ENCODE measurements at regions not wholly inside any gene's neighbourhood (a gene's known extent, or its start where the extent isn't known, plus 50 kb on each side); places are given as distances from the start of the nearest gene placed in this dataset.
"Not testable (repeated sequence)": the region's sequence is repeated elsewhere in the genome, so short reads cannot be mapped to it uniquely, and the experiment has no call there.

DNA sequence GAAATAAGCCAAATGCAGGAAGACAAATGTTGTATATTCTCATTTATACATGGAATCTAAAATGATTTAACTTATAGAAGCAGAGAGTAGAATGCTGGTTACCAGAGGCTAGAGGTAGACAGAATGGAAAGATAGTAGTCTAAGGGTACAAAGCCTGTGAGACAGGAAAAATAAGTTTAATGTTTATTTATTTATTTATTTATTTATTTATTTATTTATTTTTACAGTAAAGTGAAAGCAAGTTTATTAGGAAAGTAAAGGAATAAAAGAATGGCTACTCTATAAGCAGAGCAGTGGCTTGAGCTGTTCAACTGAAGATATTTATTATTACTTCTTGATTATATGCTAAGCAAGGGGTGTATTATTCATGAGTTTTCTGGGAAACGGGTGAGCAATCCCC lies 203.2 kb downstream of the LAS1L start:
- CTCF ChIA-PET, result no interaction called here
- POLR2A ChIA-PET, result no interaction called here

GRCh38 chrX:65300104-65300809 lies 234.3 kb downstream of the LAS1L start:
- POLR2A ChIA-PET, result no interaction called here
- CTCF ChIA-PET, result no interaction called here

DNA sequence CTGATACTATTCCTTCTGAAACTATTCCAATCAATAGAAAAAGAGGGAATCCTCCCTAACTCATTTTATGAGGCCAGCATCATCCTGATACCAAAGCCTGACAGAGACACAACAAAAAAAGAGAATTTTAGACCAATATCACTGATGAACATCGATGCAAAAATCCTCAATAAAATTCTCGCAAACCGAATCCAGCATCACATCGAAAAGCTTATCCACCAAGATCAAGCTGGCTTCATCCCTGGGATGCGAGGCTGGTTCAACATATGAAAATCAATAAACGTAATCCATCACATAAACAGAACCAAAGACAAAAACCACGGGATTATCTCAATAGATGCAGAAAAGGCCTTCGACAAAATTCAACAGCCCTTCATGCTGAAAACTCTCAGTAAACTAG lies 251.7 kb downstream of the LAS1L start:
- POLR2A ChIA-PET, result not testable (repeated sequence)

DNA sequence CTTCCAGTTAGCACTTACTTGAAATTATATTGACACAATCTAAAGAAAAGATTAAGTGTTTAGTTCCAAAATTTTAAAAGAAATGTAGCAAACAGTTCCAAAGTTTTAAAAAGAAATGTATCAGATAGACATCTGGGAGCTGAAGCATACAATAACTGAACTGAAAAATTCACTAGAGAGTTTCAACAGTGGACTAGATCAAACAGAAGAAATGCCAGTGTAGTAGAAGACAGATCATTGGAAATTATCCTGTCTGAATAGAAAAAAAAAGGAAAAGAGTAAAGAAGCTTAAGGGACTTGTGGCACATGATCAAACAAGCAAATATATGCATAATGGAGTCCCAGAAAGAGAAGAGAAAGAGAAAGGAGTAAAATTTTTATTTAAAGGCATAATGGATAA lies 261.4 kb downstream of the LAS1L start:
- CTCF ChIA-PET, result no interaction called here
- POLR2A ChIA-PET, result no interaction called here

More for the DNA sequence above, 251.7 kb downstream of the LAS1L start:
- CTCF ChIA-PET, result not testable (repeated sequence)

DNA sequence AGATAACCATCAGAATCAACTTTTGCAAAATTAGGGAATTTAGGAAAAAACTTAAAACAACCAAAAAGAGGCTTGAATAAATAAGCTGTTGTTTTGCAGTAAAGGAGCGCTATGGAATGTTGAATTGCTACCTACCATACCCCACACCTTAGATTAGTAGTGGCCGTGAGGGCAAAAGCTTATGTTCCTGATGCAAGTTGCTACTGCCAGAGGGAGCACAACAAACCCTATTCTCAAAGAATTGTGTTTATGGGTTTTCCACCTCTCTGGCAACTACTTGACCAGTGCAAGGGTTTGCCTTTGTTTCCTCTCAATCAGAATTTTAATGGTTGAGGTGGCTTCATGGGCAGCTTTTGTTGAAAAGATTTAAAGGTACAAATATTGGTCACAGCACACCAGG lies 268.1 kb downstream of the LAS1L start:
- ChIA-PET POLR2A (no interaction called here), CTCF (no interaction called here)

GRCh38 chrX:65253817-65254216 lies 277.6 kb upstream of the ZC4H2 start:
- ChIA-PET POLR2A (no interaction called here), CTCF (no interaction called here)

GRCh38 chrX:65241059-65241721 lies 264.9 kb upstream of the ZC4H2 start:
- CTCF ChIA-PET, result no interaction called here
- POLR2A ChIA-PET, result no interaction called here

DNA sequence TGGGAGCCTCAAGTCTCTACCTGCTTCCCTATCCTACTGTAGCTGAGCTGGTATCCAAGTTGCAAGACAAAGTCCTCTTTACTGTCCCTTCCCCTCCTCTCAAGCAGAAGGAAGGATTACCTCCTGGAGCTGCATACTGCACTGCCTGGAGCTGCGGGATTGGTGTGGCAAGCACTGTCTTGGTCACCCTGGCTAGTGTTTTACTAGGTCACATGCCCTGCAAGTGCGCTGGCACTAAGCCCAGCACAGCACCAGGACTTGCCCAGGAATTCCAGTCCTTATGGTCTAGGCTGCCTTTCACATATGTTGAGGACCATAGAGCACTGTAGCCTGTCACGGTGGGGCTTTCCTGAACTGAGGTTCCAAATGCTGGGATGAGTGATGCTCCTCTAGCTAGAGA lies 227.3 kb upstream of the ZC4H2 start:
- ChIA-PET CTCF (no interaction called here), POLR2A (no interaction called here)

GRCh38 chrX:65196758-65197360 lies 220.6 kb upstream of the ZC4H2 start:
- ChIA-PET CTCF (no interaction called here), POLR2A (no interaction called here)

GRCh38 chrX:65195621-65196020 lies 219.4 kb upstream of the ZC4H2 start:
- ChIA-PET CTCF (no interaction called here), POLR2A (no interaction called here)

DNA sequence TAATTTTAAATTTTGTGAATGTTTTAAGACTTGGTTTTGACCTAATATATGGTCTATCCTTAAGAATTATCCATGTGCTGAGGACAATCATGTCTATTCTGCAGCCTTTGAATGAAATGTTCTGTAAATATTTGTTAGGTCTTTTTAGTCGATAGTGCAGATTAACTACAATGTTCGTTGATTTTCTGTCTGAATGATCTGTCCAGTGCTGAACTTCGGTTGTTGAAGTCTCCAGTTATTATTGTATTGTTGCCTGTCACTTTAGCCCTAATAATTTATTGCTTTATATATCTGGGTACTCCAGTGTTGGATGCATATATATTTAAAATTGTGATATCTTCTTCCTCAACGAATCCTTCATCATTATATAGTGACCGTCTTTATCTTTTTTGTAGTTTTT lies 218.3 kb upstream of the ZC4H2 start:
- ChIA-PET POLR2A (no interaction called here), CTCF (no interaction called here)

- POLR2A ChIA-PET, CTCF ChIA-PET: not testable (repeated sequence)
These were observed 187.1 kb upstream of the ZC4H2 start for GRCh38 chrX:65163325-65163724.

GRCh38 chrX:65148232-65148631 lies 172.0 kb upstream of the ZC4H2 start:
- ChIA-PET CTCF (no interaction called here), POLR2A (no interaction called here)

- CTCF ChIA-PET, result no interaction called here
- POLR2A ChIA-PET, result no interaction called here
These were observed 160.2 kb upstream of the ZC4H2 start for GRCh38 chrX:65136424-65136823.

- ChIA-PET POLR2A (no interaction called here), CTCF (no interaction called here)
These were observed 151.6 kb upstream of the ZC4H2 start for GRCh38 chrX:65127842-65128241.

DNA sequence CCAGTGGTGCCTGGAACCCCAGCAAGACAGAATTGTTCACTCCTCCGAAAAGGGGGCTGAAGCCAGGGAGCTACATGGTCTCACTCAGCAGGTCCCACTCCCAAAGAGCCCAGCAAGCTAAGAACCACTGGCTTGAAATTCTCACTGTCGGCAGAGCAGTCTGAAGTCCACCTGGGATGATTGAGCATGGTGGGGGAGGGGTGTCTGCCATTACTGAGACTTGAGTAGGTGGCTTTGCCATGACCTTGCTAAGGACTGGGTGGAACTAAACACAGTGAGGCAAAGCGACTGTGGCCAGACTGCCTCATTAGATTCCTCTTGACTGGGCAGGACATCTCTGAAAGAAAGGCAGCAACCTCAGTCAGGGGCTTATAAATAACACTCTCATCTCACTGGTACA lies 122.6 kb upstream of the ZC4H2 start:
- ChIA-PET POLR2A (no interaction called here), CTCF (no interaction called here)

DNA sequence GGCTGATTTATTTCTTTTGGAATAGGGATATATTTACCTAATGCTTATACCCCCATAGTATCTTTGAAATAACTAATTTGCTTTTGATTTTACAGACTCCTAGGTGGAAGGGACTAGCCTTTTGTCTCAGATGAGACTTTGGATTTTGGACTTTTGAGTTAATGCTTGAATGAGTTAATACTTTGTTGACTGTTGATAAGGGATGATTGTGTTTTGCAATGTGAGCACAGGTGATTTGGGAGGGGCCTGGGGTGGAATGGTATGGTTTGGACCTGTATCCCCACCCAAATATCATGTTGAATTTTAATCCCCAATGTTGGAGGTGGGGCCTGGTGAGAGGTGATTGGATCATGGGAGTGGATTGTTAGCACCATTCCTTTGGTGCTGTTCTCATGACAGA lies 117.4 kb upstream of the ZC4H2 start:
- CTCF ChIA-PET, result no interaction called here
- POLR2A ChIA-PET, result no interaction called here

DNA sequence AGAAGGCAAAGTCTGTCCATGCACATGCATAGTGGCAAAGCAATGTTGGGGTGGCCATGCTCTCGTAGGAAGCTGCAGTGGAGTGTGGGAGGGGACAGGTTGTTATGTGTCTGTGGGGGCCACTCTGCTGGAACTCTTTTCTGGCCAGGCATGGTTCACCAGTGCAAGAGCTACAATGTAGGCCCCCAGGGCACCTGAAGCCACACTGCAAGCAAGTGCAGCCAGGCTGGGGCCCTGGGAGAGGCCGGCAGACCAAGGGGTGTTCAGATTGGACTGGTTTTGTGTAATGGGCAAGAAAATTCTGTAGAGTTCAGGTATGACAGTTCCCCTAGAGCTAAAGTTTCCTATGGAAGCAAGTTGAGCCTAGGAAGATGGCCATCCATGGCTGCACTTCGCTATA lies 97.0 kb upstream of the ZC4H2 start:
- POLR2A ChIA-PET, result no interaction called here
- CTCF ChIA-PET, result no interaction called here

- CTCF ChIA-PET, result no interaction called here
- POLR2A ChIA-PET, result no interaction called here
These were observed 96.3 kb upstream of the ZC4H2 start for GRCh38 chrX:65072590-65072989.

DNA sequence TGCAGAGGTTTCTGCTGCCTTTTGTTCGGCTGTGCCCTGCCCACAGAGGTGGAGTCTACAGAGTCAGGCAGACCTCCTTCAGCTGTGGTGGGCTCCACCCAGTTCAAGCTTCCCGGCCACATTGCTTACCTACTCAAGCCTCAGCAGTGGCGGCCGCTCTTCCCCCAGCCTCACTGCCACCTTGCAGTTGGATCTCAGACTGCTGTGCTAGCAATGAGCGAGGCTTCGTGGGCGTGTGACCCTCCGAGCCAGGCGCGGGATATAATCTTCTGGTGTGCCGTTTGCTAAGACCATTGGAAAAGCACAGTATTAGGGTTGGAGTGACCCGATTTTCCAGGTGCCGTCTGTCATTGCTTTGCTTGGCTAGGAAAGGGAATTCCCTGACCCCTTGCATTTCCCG lies 82.4 kb upstream of the ZC4H2 start:
- CTCF ChIA-PET, POLR2A ChIA-PET: not testable (repeated sequence)

- ChIA-PET CTCF (no interaction called here), POLR2A (no interaction called here)
These were observed 68.8 kb upstream of the ZC4H2 start for GRCh38 chrX:65045001-65045400.

DNA sequence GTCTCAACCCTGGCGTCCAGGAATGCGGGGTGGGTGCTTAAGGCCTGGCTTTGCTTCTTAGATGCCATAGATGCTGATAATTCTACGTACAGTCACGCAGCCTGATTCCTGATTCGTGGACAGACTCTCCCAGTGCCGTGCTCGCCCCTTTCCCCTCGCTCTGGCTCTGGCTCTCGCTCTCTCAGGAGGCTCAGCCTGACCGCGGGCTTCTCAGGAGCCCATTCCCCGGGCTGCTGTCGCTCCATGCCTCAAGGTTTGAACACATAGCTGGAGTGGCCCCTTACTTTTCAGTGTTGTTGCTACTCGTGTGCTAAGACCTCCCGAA lies 59.2 kb upstream of the ZC4H2 start:
- POLR2A ChIA-PET, result interaction anchor here (0.6 to 2.2 kb wide), 3 partner anchors 59 to 630 kb away, joined by 3 to 9 read pairs (median 5); partner anchors contain the start of gene ZC4H2
- CTCF ChIA-PET, result interaction anchor here (0.9 kb wide), 1 partner anchor 60 kb away, joined by 3 read pairs; the partner anchor contains the start of gene ZC4H2

Measured in activated CD8-positive, alpha-beta memory T cell treated with anti-CD3 and anti-CD28 coated beads for 36 hours (primary cell).